Loucy (cell line): ENCODE measurements at regions not wholly inside any gene's neighbourhood (a gene's known extent, or its start where the extent isn't known, plus 50 kb on each side); places are given as distances from the start of the nearest gene placed in this dataset.
"Not testable (repeated sequence)": the region's sequence is repeated elsewhere in the genome, so short reads cannot be mapped to it uniquely, and the experiment has no call there.

Source experiments
- H2AFZ ChIP-seq: fragments of 200-600 bp; sonication (generic); 2 replicates; pipeline ENCODE4 v1.6.0; 2016; ENCODE audit warnings: antibody characterized with exemption, mild to moderate bottlenecking, low read length, moderate library complexity
- H3F3A ChIP-seq: fragments of 200-600 bp; 2 replicates; pipeline ENCODE4 v1.6.0; 2016; ENCODE audit warnings: antibody characterized with exemption, low read depth, mild to moderate bottlenecking
- H3K27me3 ChIP-seq: fragments of 200-600 bp; sonication (generic); 2 replicates; pipeline ENCODE4 v1.6.1; 2014; ENCODE audit warnings: low read length, mild to moderate bottlenecking; ENCODE audit not compliant: insufficient read depth, poor library complexity, severe bottlenecking
- H3K36me3 ChIP-seq: fragments of 200-600 bp; sonication (generic); 2 replicates; pipeline ENCODE4 v1.6.1; 2016; ENCODE audit warnings: low read length; ENCODE audit not compliant: insufficient read depth
- H3K4me1 ChIP-seq: fragments of 200-600 bp; sonication (generic); 2 replicates; pipeline ENCODE4 v1.5.1; 2014; ENCODE audit warnings: low read length, mild to moderate bottlenecking; ENCODE audit not compliant: insufficient read depth, poor library complexity, severe bottlenecking
- H3K4me2 ChIP-seq: fragments of 200-600 bp; sonication (generic); 2 replicates; pipeline ENCODE4 v1.6.0; 2014; ENCODE audit warnings: antibody characterized with exemption, low read length, low read depth, mild to moderate bottlenecking; ENCODE audit not compliant: poor library complexity, severe bottlenecking
- H3K4me3 ChIP-seq: fragments of 200-600 bp; sonication (generic); 2 replicates; pipeline ENCODE4 v1.5.1; 2014; ENCODE audit warnings: low read length, mild to moderate bottlenecking, mixed read lengths; ENCODE audit not compliant: poor library complexity, severe bottlenecking
- H3K79me2 ChIP-seq: fragments of 200-600 bp; sonication (generic); 2 replicates; pipeline ENCODE4 v1.6.1; 2014; ENCODE audit warnings: low read length; ENCODE audit not compliant: insufficient read depth
- H3K9ac ChIP-seq: fragments of 200-600 bp; sonication (generic); 2 replicates; pipeline ENCODE4 v1.6.0; 2014; ENCODE audit warnings: mild to moderate bottlenecking, low read depth, low read length, moderate library complexity; ENCODE audit not compliant: poor library complexity, severe bottlenecking
- H3K9me2 ChIP-seq: fragments of 200-600 bp; sonication (generic); replicated peaks from 2 replicates; pipeline ENCODE4 v1.6.1; 2016; ENCODE audit warnings: low read depth, low read length, mixed read lengths
- H3K9me3 ChIP-seq: fragments of 200-600 bp; sonication (generic); 2 replicates; pipeline ENCODE4 v1.6.1; 2014; ENCODE audit warnings: mild to moderate bottlenecking, antibody characterized with exemption, low read length, low read depth; ENCODE audit not compliant: insufficient read depth
- H4K20me1 ChIP-seq: fragments of 200-600 bp; sonication (generic); 2 replicates; pipeline ENCODE4 v1.6.0; 2014; ENCODE audit warnings: antibody characterized with exemption, low read length, mild to moderate bottlenecking; ENCODE audit not compliant: insufficient read depth, poor library complexity, severe bottlenecking
- CTCF ChIP-seq: fragments of 200-600 bp; sonication (generic); conservative IDR thresholded peaks from 2 replicates; pipeline ENCODE4 v1.5.1; 2014; ENCODE audit warnings: mild to moderate bottlenecking, antibody characterized with exemption, low read length
- EZH2phosphoT487 ChIP-seq: fragments of 200-600 bp; IDR thresholded peaks from 2 replicates; pipeline ENCODE4 v1.6.1; 2018; ENCODE audit warnings: antibody characterized with exemption, mild to moderate bottlenecking, moderate library complexity, borderline replicate concordance

GRCh38 chr1:218933513-218933912, 240.2 kb upstream of the LYPLAL1 start:
- Histone ChIP-seq H3K27me3 (no peaks in the 10 kb centered on the region), H2AFZ (no peak overlapping the region), H4K20me1 (no peaks in the 10 kb centered on the region), H3K79me2 (no peaks in the 10 kb centered on the region), H3K36me3 (no peaks in the 10 kb centered on the region), H3K9ac (no peak overlapping the region), H3K9me3 (no peaks in the 10 kb centered on the region), H3K4me2 (no peak overlapping the region), H3K4me1 (no peaks in the 10 kb centered on the region), H3K9me2 (no peaks in the 10 kb centered on the region), H3F3A (no peaks in the 10 kb centered on the region), H3K4me3 (no peak overlapping the region)
- TF ChIP-seq EZH2phosphoT487 (no peak), CTCF (no peak)

GRCh38 chr1:218935408-218935807, 238.3 kb upstream of the LYPLAL1 start:
- H3K36me3 ChIP-seq, H4K20me1 ChIP-seq, H2AFZ ChIP-seq, H3K4me3 ChIP-seq, H3K27me3 ChIP-seq, H3K4me2 ChIP-seq, H3K9me2 ChIP-seq, H3K9ac ChIP-seq, H3K79me2 ChIP-seq, H3K4me1 ChIP-seq, H3F3A ChIP-seq, H3K9me3 ChIP-seq: not testable (repeated sequence)

GRCh38 chr1:218938259-218938658, 235.4 kb upstream of the LYPLAL1 start:
- no peaks in the 10 kb centered on the region for H3K27me3 ChIP-seq
- no peak overlapping the region for H2AFZ ChIP-seq
- H3K9me2 ChIP-seq, result no peaks in the 10 kb centered on the region
- no peaks in the 10 kb centered on the region for H3K79me2 ChIP-seq
- no peaks in the 10 kb centered on the region for H3K36me3 ChIP-seq
- no peaks in the 10 kb centered on the region for H3K4me1 ChIP-seq
- no peak overlapping the region for H3K4me2 ChIP-seq
- no peaks in the 10 kb centered on the region for H3K9me3 ChIP-seq
- no peaks in the 10 kb centered on the region for H3F3A ChIP-seq
- H3K4me3 ChIP-seq, result no peak overlapping the region
- H3K9ac ChIP-seq, result no peak overlapping the region
- TF ChIP-seq EZH2phosphoT487 (no peak), CTCF (no peak)
- H4K20me1 ChIP-seq, result no peaks in the 10 kb centered on the region

GRCh38 chr1:218939095-218939494, 234.6 kb upstream of the LYPLAL1 start:
- H3K4me1 ChIP-seq, result no peaks in the 10 kb centered on the region
- no peak overlapping the region for H3K4me3 ChIP-seq
- H3K36me3 ChIP-seq, result no peaks in the 10 kb centered on the region
- no peak for TF ChIP-seq EZH2phosphoT487
- no peak for TF ChIP-seq CTCF
- no peaks in the 10 kb centered on the region for H3K9me3 ChIP-seq
- H3K9me2 ChIP-seq, result no peaks in the 10 kb centered on the region
- no peaks in the 10 kb centered on the region for H3F3A ChIP-seq
- H3K9ac ChIP-seq, result no peak overlapping the region
- no peaks in the 10 kb centered on the region for H3K27me3 ChIP-seq
- no peak overlapping the region for H3K4me2 ChIP-seq
- H2AFZ ChIP-seq, result no peak overlapping the region
- H3K79me2 ChIP-seq, result no peaks in the 10 kb centered on the region
- no peaks in the 10 kb centered on the region for H4K20me1 ChIP-seq
